ENCODE measurements at regions not wholly inside any gene's neighbourhood (a gene's known extent, or its start where the extent isn't known, plus 50 kb on each side); places are given as distances from the start of the nearest gene placed in this dataset.

DNA sequence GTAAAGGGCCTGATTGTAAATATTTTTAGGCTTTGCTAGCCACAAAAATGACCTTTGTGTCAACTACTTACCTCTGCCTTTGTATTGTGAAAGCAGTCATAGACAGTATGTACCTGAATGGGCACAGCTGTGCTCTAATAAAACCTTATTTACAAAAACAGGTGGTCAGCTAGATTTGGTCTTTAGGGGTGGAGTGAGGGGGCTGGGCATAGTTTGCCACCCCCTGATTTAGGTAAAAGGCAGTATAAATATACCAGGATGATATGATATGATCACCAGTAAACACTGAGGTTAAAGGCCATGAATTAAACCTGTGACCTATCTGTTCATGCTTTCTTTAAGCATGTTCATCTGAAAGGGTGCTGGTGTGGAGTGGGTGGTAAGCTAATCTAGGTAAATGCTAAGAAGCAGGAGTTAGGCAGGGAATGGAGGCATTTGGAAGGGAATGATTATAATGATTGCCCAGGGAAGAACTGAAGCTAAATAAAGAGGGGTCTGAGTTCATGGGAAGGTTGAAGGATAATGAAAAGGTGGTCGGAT lies 77.1 kb upstream of the BCAT1 start:
- no peak for TF ChIP-seq CTCF (IDR thresholded peaks at IDR 0.05; ENCODE audit: low read depth, low read length, poor library complexity, severe bottlenecking)
- TF ChIP-seq EZH2phosphoT487 (IDR thresholded peaks at IDR 0.05; ENCODE audit: borderline replicate concordance, low read length) = no peak
